ENCODE measurements at regions not wholly inside any gene's neighbourhood (a gene's known extent, or its start where the extent isn't known, plus 50 kb on each side); places are given as distances from the start of the nearest gene placed in this dataset.
A peak's percentile ranks its signal among the peaks of the same experiment; 100 is the strongest.

DNA sequence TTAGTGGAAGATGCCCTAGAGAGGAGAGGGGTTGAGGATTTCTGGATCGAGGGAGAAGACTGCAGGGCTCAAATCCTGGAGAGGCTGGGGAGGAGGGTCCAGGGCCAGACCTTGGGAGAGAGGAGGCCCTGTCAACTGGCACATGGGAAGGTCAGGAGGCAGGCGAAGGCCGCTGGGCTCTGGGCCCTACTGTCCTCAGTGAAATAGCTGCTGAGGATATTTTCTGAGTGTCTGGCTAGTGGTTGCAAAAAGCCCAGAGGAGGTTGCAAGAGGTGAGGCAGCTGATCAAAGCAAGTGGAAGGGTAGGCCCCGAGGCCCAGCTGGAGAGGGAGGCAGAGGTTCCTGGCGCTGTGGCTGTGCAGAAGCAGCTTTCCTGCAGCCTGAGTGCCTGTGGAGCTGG is 103.4 kb upstream of the MLN start:
- no peak overlapping the region for H3K9ac ChIP-seq (ENCODE audit: low read length in 3 of 3)
- H3K36me3 ChIP-seq (ENCODE audit: control insufficient read depth in 2 of 3, insufficient read depth in 3 of 3, low read length in 3 of 3), result no peaks in the 10 kb centered on the region
- no peaks in the 10 kb centered on the region for H3K9me3 ChIP-seq (ENCODE audit: control insufficient read depth in 2 of 3, insufficient read depth in 1 of 3, low read length in 3 of 3)
- FAIRE-seq (no peak), DNase-seq (peak in 1 of 5 donors; percentile 1)
- intact Hi-C loops (cut with DNase I), result no loop called here
- H3K27ac ChIP-seq (ENCODE audit: low read depth in 2 of 2, low read length in 2 of 2), result peak overlapping the region; percentile 47 to 81
- TF ChIP-seq, protein P1, sequence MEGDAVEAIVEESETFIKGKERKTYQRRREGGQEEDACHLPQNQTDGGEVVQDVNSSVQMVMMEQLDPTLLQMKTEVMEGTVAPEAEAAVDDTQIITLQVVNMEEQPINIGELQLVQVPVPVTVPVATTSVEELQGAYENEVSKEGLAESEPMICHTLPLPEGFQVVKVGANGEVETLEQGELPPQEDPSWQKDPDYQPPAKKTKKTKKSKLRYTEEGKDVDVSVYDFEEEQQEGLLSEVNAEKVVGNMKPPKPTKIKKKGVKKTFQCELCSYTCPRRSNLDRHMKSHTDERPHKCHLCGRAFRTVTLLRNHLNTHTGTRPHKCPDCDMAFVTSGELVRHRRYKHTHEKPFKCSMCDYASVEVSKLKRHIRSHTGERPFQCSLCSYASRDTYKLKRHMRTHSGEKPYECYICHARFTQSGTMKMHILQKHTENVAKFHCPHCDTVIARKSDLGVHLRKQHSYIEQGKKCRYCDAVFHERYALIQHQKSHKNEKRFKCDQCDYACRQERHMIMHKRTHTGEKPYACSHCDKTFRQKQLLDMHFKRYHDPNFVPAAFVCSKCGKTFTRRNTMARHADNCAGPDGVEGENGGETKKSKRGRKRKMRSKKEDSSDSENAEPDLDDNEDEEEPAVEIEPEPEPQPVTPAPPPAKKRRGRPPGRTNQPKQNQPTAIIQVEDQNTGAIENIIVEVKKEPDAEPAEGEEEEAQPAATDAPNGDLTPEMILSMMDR (IDR thresholded peaks at IDR 0.05; ENCODE audit: borderline replicate concordance, extremely low read depth, insufficient read depth), result no peak
- no peaks in the 10 kb centered on the region for H3K27me3 ChIP-seq (ENCODE audit: control insufficient read depth, insufficient read depth, low read length)
- no peak overlapping the region for H3K4me3 ChIP-seq (ENCODE audit: low read length in 3 of 3)
- peaks cover 0 to 28% (median 21%) of the 10 kb centered on the region in 3 donors for H3K4me1 ChIP-seq (ENCODE audit: control insufficient read depth in 2 of 3, insufficient read depth in 2 of 3, low read depth in 1 of 3, low read length in 3 of 3)

DNA sequence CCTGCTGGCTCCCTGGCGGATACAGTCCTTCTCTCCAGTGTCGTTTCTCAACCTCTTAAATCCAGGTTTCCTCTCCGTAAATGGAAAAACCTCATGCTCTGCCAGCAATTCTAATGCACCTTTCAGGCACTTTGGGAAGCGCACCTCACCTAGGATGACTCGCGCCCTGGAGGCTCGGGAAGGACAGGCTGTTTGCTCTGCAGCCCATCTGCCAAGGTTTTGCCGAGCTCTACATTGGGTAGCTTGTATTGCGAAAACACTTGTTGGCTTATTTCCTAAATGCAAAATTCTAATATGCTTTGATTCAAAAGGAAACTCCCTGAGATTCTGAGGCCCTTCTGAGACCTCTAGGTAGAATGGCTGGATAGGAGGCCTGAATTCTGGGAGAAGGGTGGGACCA is 102.6 kb upstream of the MLN start:
- Histone ChIP-seq H3K4me3 (ENCODE audit: low read length in 3 of 3) (no peak overlapping the region), H3K9me3 (ENCODE audit: control insufficient read depth in 2 of 3, insufficient read depth in 1 of 3, low read length in 3 of 3) (no peaks in the 10 kb centered on the region), H3K27me3 (ENCODE audit: control insufficient read depth, insufficient read depth, low read length) (no peaks in the 10 kb centered on the region), H3K4me1 (ENCODE audit: control insufficient read depth in 2 of 3, insufficient read depth in 2 of 3, low read depth in 1 of 3, low read length in 3 of 3) (peaks cover 0 to 28% (median 21%) of the 10 kb centered on the region in 3 donors), H3K27ac (ENCODE audit: low read depth in 2 of 2, low read length in 2 of 2) (no peak overlapping the region), H3K36me3 (ENCODE audit: control insufficient read depth in 2 of 3, insufficient read depth in 3 of 3, low read length in 3 of 3) (no peaks in the 10 kb centered on the region), H3K9ac (ENCODE audit: low read length in 3 of 3) (no peak overlapping the region)
- intact Hi-C loops (cut with DNase I), result no loop called here
- TF ChIP-seq, protein P1 (IDR thresholded peaks at IDR 0.05; ENCODE audit: borderline replicate concordance, extremely low read depth, insufficient read depth), result no peak
- DNase-seq, result no peak
- FAIRE-seq, result no peak

DNA sequence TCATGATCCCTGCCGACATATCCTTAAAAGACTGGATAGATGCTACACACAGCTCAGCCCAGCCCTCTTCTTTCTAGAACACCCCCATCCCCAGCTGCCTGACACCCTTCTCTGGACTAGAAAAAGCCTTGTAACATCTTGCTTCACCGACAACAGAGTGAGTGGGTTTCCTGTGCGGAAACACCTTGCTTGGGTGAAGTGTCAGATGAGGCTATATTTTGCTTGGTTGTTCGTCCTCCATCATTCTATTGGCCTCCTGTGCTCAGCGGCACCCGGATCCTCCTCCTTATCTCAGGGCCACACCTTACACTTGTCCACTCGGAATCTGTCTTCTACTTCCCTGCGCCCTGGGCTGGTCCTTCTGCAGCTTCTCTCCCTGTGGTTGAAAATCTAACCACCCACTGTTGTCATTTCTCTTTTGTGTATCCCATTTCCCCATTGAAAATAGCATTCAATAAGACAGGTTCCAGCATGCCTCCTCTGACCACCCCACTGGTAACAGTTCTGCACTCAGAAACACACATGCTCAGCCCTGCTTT is 101.3 kb upstream of the MLN start:
- H3K27me3 ChIP-seq (ENCODE audit: control insufficient read depth, insufficient read depth, low read length), result no peaks in the 10 kb centered on the region
- DNase-seq (no peak), FAIRE-seq (no peak)
- peaks cover 0 to 28% (median 21%) of the 10 kb centered on the region in 3 donors for H3K4me1 ChIP-seq (ENCODE audit: control insufficient read depth in 2 of 3, insufficient read depth in 2 of 3, low read depth in 1 of 3, low read length in 3 of 3)
- no peaks in the 10 kb centered on the region for H3K9me3 ChIP-seq (ENCODE audit: control insufficient read depth in 2 of 3, insufficient read depth in 1 of 3, low read length in 3 of 3)
- no peak overlapping the region for H3K4me3 ChIP-seq (ENCODE audit: low read length in 3 of 3)
- no peak overlapping the region for H3K27ac ChIP-seq (ENCODE audit: low read depth in 2 of 2, low read length in 2 of 2)
- no peak overlapping the region for H3K9ac ChIP-seq (ENCODE audit: low read length in 3 of 3)
- TF ChIP-seq, protein P1 (IDR thresholded peaks at IDR 0.05; ENCODE audit: borderline replicate concordance, extremely low read depth, insufficient read depth), result no peak
- intact Hi-C loops (cut with DNase I), result no loop called here
- H3K36me3 ChIP-seq (ENCODE audit: control insufficient read depth in 2 of 3, insufficient read depth in 3 of 3, low read length in 3 of 3), result no peaks in the 10 kb centered on the region

DNA sequence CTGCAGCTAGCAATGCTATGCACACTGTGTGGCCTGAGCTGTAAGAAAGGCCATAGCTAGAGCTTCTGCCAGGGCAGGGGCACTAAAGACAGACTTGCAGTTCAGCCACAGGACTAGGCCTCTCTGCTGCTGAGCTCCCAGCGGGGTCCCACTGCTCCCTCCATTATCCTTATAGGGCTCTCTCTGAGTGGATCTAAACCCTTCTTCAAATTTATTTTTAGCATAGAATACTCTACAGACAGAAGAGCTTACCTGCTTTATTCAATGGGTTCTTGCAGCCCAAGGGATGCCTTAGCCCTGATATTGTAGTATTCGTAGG is 100.9 kb upstream of the MLN start:
- no peaks in the 10 kb centered on the region for H3K27me3 ChIP-seq (ENCODE audit: control insufficient read depth, insufficient read depth, low read length)
- no peak overlapping the region for H3K9ac ChIP-seq (ENCODE audit: low read length in 3 of 3)
- peaks cover 0 to 28% (median 21%) of the 10 kb centered on the region in 3 donors for H3K4me1 ChIP-seq (ENCODE audit: control insufficient read depth in 2 of 3, insufficient read depth in 2 of 3, low read depth in 1 of 3, low read length in 3 of 3)
- no peaks in the 10 kb centered on the region for H3K9me3 ChIP-seq (ENCODE audit: control insufficient read depth in 2 of 3, insufficient read depth in 1 of 3, low read length in 3 of 3)
- no peak overlapping the region for H3K4me3 ChIP-seq (ENCODE audit: low read length in 3 of 3)
- no peaks in the 10 kb centered on the region for H3K36me3 ChIP-seq (ENCODE audit: control insufficient read depth in 2 of 3, insufficient read depth in 3 of 3, low read length in 3 of 3)
- DNase-seq (no peak), FAIRE-seq (no peak)
- H3K27ac ChIP-seq (ENCODE audit: low read depth in 2 of 2, low read length in 2 of 2), result no peak overlapping the region
- intact Hi-C loops (cut with DNase I), result no loop called here
- TF ChIP-seq, protein P1 (IDR thresholded peaks at IDR 0.05; ENCODE audit: borderline replicate concordance, extremely low read depth, insufficient read depth), result no peak

Data from kidney (tissue), 13 donors.